ENCODE measurements at regions not wholly inside any gene's neighbourhood (a gene's known extent, or its start where the extent isn't known, plus 50 kb on each side); places are given as distances from the start of the nearest gene placed in this dataset.

GRCh38 chr7:25617214-25617613 lies 388.9 kb upstream of the NPVF start:
- Histone ChIP-seq H3K27me3 (ENCODE audit: control insufficient read depth, insufficient read depth, low read length) (no peaks in the 10 kb centered on the region), H3K36me3 (ENCODE audit: control insufficient read depth, low read depth, low read length) (no peaks in the 10 kb centered on the region)

GRCh38 chr7:25617673-25618072 lies 389.4 kb upstream of the NPVF start:
- H3K9ac ChIP-seq (ENCODE audit: low read length) = no peak overlapping the region
- no peaks in the 10 kb centered on the region for H3K9me3 ChIP-seq (ENCODE audit: control insufficient read depth, low read depth, low read length)
- H3K36me3 ChIP-seq (ENCODE audit: control insufficient read depth, low read depth, low read length) = no peaks in the 10 kb centered on the region

More at GRCh38 chr7:25617214-25617613, 388.9 kb upstream of the NPVF start:
- H3K27ac ChIP-seq (ENCODE audit: low read length) = no peak overlapping the region
- no peak overlapping the region for H3K9ac ChIP-seq (ENCODE audit: low read length)
- H3K4me1 ChIP-seq (ENCODE audit: control insufficient read depth, low read depth, low read length) = no peaks in the 10 kb centered on the region
- no peaks in the 10 kb centered on the region for H3K9me3 ChIP-seq (ENCODE audit: control insufficient read depth, low read depth, low read length)
- H3K4me3 ChIP-seq (ENCODE audit: low read length) = no peak overlapping the region

DNA sequence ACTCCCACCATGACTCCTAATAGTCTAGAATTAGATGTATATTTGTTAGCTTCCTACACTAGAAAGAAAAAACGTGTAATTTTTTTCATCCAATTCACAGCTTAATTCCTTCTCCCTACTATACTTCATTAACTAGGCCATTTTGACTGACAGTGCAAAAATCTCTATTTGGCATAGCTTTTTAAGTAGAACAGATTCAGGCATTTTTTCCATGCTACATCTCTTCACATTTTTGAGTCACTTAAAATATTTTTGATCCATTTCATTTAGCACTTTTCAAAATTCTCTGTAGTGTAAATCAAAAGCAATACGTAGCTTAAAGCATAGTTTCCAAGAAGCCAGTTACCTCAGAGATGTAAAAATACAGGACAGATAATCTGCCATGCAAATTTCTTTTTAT lies 391.1 kb upstream of the NPVF start:
- no peaks in the 10 kb centered on the region for H3K9me3 ChIP-seq (ENCODE audit: control insufficient read depth, low read depth, low read length)
- H3K27ac ChIP-seq (ENCODE audit: low read length) = no peak overlapping the region
- no peaks in the 10 kb centered on the region for H3K4me1 ChIP-seq (ENCODE audit: control insufficient read depth, low read depth, low read length)
- no peak overlapping the region for H3K9ac ChIP-seq (ENCODE audit: low read length)
- no peaks in the 10 kb centered on the region for H3K27me3 ChIP-seq (ENCODE audit: control insufficient read depth, insufficient read depth, low read length)
- no peak overlapping the region for H3K4me3 ChIP-seq (ENCODE audit: low read length)
- no peaks in the 10 kb centered on the region for H3K36me3 ChIP-seq (ENCODE audit: control insufficient read depth, low read depth, low read length)

More at GRCh38 chr7:25617673-25618072, 389.4 kb upstream of the NPVF start:
- Histone ChIP-seq H3K27me3 (ENCODE audit: control insufficient read depth, insufficient read depth, low read length) (no peaks in the 10 kb centered on the region), H3K4me3 (ENCODE audit: low read length) (no peak overlapping the region), H3K27ac (ENCODE audit: low read length) (no peak overlapping the region), H3K4me1 (ENCODE audit: control insufficient read depth, low read depth, low read length) (no peaks in the 10 kb centered on the region)

DNA sequence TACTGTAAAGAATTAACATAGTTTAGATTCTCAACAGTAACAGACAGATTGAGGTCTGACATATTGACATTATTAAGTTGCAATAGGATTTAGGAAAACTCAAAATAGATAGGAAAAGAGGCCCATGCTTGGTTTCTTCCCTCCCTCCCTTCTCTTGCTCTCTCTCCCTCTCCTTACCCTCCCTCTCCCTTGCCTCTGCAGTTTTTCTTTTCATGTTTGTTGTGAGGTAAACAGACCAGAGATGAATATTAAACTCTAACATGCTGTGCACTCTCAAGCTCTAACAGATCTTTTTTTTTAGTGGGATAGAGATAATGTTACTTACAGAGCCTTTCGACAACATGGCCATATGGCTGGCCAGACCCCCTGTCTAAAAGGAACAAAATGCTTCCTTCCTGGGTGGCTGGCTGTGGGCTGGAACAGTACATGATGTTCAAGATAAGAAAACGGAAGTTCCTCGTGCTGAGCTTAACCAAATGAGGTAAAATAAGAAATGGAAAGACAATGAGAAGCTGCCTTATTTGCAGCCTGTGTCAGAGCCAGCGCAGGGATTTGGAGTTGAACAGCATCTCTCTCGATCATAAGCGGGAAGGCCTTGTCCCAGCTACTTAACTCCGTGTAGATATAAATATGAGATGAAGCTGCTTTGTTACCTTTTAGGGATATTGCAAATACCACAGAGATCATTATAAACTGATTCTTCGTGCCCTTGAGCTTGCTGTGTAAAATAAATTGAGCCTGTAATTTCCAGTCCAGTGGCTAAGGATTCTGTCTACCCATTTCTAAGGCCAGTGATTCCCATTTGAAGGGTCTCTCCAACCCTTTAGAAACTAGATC lies 391.9 kb upstream of the NPVF start:
- Histone ChIP-seq H3K9ac (ENCODE audit: low read length) (no peak overlapping the region), H3K4me1 (ENCODE audit: control insufficient read depth, low read depth, low read length) (no peaks in the 10 kb centered on the region), H3K36me3 (ENCODE audit: control insufficient read depth, low read depth, low read length) (no peaks in the 10 kb centered on the region), H3K4me3 (ENCODE audit: low read length) (no peak overlapping the region), H3K27ac (ENCODE audit: low read length) (no peak overlapping the region), H3K9me3 (ENCODE audit: control insufficient read depth, low read depth, low read length) (no peaks in the 10 kb centered on the region), H3K27me3 (ENCODE audit: control insufficient read depth, insufficient read depth, low read length) (no peaks in the 10 kb centered on the region)

DNA sequence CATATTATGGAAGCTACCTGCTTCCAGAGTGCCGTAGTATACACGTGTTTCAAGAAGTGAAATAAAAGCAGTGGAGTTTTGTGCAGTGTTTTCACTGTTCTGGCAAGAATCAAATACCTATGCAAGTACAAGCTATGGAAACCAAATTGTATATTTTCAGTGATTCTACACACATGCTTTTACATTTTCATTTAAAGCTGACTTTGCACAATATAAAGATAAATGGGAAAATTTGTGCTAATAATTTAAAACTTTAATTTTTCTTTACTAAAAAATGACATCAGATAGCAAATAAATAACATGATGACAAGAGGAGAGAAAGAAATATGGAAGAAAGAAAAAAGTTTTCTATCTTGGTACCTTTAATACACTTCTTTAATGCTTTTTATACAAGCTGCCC lies 393.7 kb upstream of the NPVF start:
- Histone ChIP-seq H3K27ac (ENCODE audit: low read length) (no peak overlapping the region), H3K4me3 (ENCODE audit: low read length) (no peak overlapping the region), H3K9ac (ENCODE audit: low read length) (no peak overlapping the region), H3K9me3 (ENCODE audit: control insufficient read depth, low read depth, low read length) (no peaks in the 10 kb centered on the region), H3K27me3 (ENCODE audit: control insufficient read depth, insufficient read depth, low read length) (no peaks in the 10 kb centered on the region), H3K4me1 (ENCODE audit: control insufficient read depth, low read depth, low read length) (no peaks in the 10 kb centered on the region), H3K36me3 (ENCODE audit: control insufficient read depth, low read depth, low read length) (no peaks in the 10 kb centered on the region)

GRCh38 chr7:25622695-25623094 lies 394.4 kb upstream of the NPVF start:
- Histone ChIP-seq H3K36me3 (ENCODE audit: control insufficient read depth, low read depth, low read length) (no peaks in the 10 kb centered on the region), H3K9ac (ENCODE audit: low read length) (no peak overlapping the region), H3K27ac (ENCODE audit: low read length) (no peak overlapping the region), H3K4me1 (ENCODE audit: control insufficient read depth, low read depth, low read length) (no peaks in the 10 kb centered on the region), H3K4me3 (ENCODE audit: low read length) (no peak overlapping the region), H3K27me3 (ENCODE audit: control insufficient read depth, insufficient read depth, low read length) (no peaks in the 10 kb centered on the region), H3K9me3 (ENCODE audit: control insufficient read depth, low read depth, low read length) (no peaks in the 10 kb centered on the region)

- H3K27ac ChIP-seq (ENCODE audit: low read length) = no peak overlapping the region
Measured at GRCh38 chr7:25624051-25624450, 395.8 kb upstream of the NPVF start.

GRCh38 chr7:25624833-25625232 lies 396.5 kb upstream of the NPVF start:
- Histone ChIP-seq H3K9ac (ENCODE audit: low read length) (no peak overlapping the region), H3K4me3 (ENCODE audit: low read length) (no peak overlapping the region), H3K4me1 (ENCODE audit: control insufficient read depth, low read depth, low read length) (peaks cover 5% of the 10 kb centered on the region), H3K9me3 (ENCODE audit: control insufficient read depth, low read depth, low read length) (no peaks in the 10 kb centered on the region), H3K27me3 (ENCODE audit: control insufficient read depth, insufficient read depth, low read length) (no peaks in the 10 kb centered on the region), H3K27ac (ENCODE audit: low read length) (no peak overlapping the region), H3K36me3 (ENCODE audit: control insufficient read depth, low read depth, low read length) (no peaks in the 10 kb centered on the region)

More at GRCh38 chr7:25624051-25624450, 395.8 kb upstream of the NPVF start:
- no peak overlapping the region for H3K4me3 ChIP-seq (ENCODE audit: low read length)
- no peaks in the 10 kb centered on the region for H3K36me3 ChIP-seq (ENCODE audit: control insufficient read depth, low read depth, low read length)
- H3K4me1 ChIP-seq (ENCODE audit: control insufficient read depth, low read depth, low read length) = peaks cover 5% of the 10 kb centered on the region
- H3K27me3 ChIP-seq (ENCODE audit: control insufficient read depth, insufficient read depth, low read length) = no peaks in the 10 kb centered on the region
- H3K9me3 ChIP-seq (ENCODE audit: control insufficient read depth, low read depth, low read length) = no peaks in the 10 kb centered on the region
- no peak overlapping the region for H3K9ac ChIP-seq (ENCODE audit: low read length)

GRCh38 chr7:25625306-25625992 lies 397.2 kb upstream of the NPVF start:
- H3K4me1 ChIP-seq (ENCODE audit: control insufficient read depth, low read depth, low read length) = peaks cover 5% of the 10 kb centered on the region
- no peak overlapping the region for H3K4me3 ChIP-seq (ENCODE audit: low read length)
- H3K27ac ChIP-seq (ENCODE audit: low read length) = no peak overlapping the region
- no peaks in the 10 kb centered on the region for H3K9me3 ChIP-seq (ENCODE audit: control insufficient read depth, low read depth, low read length)
- H3K27me3 ChIP-seq (ENCODE audit: control insufficient read depth, insufficient read depth, low read length) = no peaks in the 10 kb centered on the region
- H3K36me3 ChIP-seq (ENCODE audit: control insufficient read depth, low read depth, low read length) = no peaks in the 10 kb centered on the region
- H3K9ac ChIP-seq (ENCODE audit: low read length) = no peak overlapping the region

DNA sequence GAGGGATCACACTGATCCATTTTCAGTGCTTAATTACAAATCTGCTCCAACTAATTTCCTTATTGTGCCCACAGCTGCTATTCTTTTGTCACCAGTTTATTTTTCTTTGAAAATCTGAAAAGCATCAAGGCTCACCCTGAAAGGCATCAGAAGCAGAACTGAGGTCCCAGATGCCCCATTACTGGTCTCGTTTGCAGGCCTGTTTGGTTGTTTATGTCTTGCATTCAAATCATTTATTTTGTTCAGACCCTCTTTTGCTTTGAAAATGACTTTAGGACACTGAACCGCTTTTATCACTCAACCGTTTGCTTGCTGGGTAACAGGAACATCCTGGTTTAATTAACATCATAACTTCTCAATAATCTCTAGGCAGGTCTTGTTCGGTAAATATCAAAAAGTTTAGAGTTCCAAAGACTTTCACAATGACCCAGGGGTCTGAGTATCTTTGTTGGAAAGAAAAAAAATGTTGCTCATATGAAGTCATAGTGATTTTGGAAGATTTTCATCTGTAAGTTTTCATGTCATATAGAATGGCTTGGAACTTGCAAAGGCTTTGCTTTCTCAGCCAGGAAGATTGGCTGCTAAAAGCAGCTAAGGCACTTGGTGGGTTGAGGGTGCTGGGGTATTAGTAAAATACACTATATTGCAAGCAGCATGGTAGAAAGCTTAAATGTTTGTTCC lies 398.3 kb upstream of the NPVF start:
- peaks cover 5% of the 10 kb centered on the region for H3K4me1 ChIP-seq (ENCODE audit: control insufficient read depth, low read depth, low read length)
- H3K36me3 ChIP-seq (ENCODE audit: control insufficient read depth, low read depth, low read length) = no peaks in the 10 kb centered on the region
- no peak overlapping the region for H3K9ac ChIP-seq (ENCODE audit: low read length)
- no peak overlapping the region for H3K27ac ChIP-seq (ENCODE audit: low read length)
- H3K4me3 ChIP-seq (ENCODE audit: low read length) = no peak overlapping the region
- no peaks in the 10 kb centered on the region for H3K27me3 ChIP-seq (ENCODE audit: control insufficient read depth, insufficient read depth, low read length)
- no peaks in the 10 kb centered on the region for H3K9me3 ChIP-seq (ENCODE audit: control insufficient read depth, low read depth, low read length)

DNA sequence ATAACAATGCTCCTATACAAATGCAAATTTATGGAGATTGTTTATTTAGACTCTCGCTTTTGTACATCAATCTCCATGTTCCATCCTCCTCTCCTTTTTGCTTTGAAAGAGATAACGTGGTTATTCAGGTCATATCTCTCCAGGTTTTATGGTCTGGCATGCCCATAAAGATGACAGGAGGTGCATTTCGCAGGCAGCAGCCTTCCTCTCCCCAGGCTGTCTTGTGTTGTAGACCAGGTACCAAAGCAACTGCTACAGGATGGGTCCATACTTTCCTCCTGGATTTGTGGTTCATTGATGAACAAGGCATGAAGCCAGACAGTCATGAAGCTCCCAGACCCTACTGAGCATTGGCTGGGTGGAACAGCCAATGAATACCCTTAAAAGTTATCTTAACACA lies 400.2 kb upstream of the NPVF start:
- Histone ChIP-seq H3K27me3 (ENCODE audit: control insufficient read depth, insufficient read depth, low read length) (no peaks in the 10 kb centered on the region), H3K27ac (ENCODE audit: low read length) (no peak overlapping the region), H3K4me1 (ENCODE audit: control insufficient read depth, low read depth, low read length) (peaks cover 5% of the 10 kb centered on the region), H3K9ac (ENCODE audit: low read length) (no peak overlapping the region), H3K36me3 (ENCODE audit: control insufficient read depth, low read depth, low read length) (no peaks in the 10 kb centered on the region), H3K9me3 (ENCODE audit: control insufficient read depth, low read depth, low read length) (no peaks in the 10 kb centered on the region), H3K4me3 (ENCODE audit: low read length) (no peak overlapping the region)
